ENCODE measurements at regions not wholly inside any gene's neighbourhood (a gene's known extent, or its start where the extent isn't known, plus 50 kb on each side); places are given as distances from the start of the nearest gene placed in this dataset.

DNA sequence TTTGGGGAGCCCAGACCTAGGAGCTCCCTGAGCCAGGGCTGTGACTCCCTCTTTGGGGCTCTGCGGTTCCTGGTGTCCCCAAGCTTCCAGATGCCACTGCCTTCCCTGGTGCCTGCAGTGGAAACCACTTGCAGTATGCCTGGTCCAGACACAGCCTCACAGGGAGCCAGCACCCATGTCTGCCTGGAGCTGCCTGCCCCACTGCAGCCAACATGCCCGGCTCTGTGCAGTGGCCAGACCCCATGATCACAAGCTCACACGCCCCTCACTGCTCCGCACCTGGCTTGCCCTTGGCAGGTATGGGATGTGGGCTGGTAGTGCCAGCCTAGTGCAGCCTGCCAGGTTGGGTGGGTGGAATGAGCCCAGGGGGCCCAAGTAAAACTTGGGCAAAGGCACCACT lies 644.8 kb downstream of the HTR1B start:
- Histone ChIP-seq H3K4me1 (ENCODE audit: insufficient read depth, low read length) (no peaks in the 10 kb centered on the region), H3K27me3 (ENCODE audit: control insufficient read depth in 1 of 2, insufficient read depth in 2 of 2, low read length in 2 of 2) (no peaks in the 10 kb centered on the region), H3K27ac (ENCODE audit: low read depth in 1 of 2, low read length in 2 of 2) (no peak overlapping the region), H3K4me3 (ENCODE audit: low read length) (no peak overlapping the region), H3K9me3 (ENCODE audit: control insufficient read depth in 1 of 2, insufficient read depth in 1 of 2, low read length in 2 of 2) (peaks cover 0 to 17% of the 10 kb centered on the region in 2 experiments), H3K36me3 (ENCODE audit: insufficient read depth, low read length) (no peaks in the 10 kb centered on the region)
- H3K36me3 Mint-ChIP-seq (ENCODE audit: low read depth), result no peaks in the 10 kb centered on the region
- intact Hi-C loops (cut with DNase I, micrococcal nuclease), result no loop called here
- POLR2A ChIA-PET, result no interaction called here
- H3K9me3 Mint-ChIP-seq, result peaks cover 7% of the 10 kb centered on the region
- no peaks in the 10 kb centered on the region for H3K4me1 Mint-ChIP-seq (ENCODE audit: low read depth)
- no peaks in the 10 kb centered on the region for H3K27me3 Mint-ChIP-seq
- no peak overlapping the region for H3K27ac Mint-ChIP-seq
- H3K4me3 Mint-ChIP-seq, result no peak overlapping the region
- TF ChIP-seq, protein P1, sequence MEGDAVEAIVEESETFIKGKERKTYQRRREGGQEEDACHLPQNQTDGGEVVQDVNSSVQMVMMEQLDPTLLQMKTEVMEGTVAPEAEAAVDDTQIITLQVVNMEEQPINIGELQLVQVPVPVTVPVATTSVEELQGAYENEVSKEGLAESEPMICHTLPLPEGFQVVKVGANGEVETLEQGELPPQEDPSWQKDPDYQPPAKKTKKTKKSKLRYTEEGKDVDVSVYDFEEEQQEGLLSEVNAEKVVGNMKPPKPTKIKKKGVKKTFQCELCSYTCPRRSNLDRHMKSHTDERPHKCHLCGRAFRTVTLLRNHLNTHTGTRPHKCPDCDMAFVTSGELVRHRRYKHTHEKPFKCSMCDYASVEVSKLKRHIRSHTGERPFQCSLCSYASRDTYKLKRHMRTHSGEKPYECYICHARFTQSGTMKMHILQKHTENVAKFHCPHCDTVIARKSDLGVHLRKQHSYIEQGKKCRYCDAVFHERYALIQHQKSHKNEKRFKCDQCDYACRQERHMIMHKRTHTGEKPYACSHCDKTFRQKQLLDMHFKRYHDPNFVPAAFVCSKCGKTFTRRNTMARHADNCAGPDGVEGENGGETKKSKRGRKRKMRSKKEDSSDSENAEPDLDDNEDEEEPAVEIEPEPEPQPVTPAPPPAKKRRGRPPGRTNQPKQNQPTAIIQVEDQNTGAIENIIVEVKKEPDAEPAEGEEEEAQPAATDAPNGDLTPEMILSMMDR (IDR thresholded peaks at IDR 0.05), result no peak
- ATAC-seq (ENCODE audit: poor library complexity) (no peak), DNase-seq (no peak)
- CTCF ChIA-PET, result no interaction called here

DNA sequence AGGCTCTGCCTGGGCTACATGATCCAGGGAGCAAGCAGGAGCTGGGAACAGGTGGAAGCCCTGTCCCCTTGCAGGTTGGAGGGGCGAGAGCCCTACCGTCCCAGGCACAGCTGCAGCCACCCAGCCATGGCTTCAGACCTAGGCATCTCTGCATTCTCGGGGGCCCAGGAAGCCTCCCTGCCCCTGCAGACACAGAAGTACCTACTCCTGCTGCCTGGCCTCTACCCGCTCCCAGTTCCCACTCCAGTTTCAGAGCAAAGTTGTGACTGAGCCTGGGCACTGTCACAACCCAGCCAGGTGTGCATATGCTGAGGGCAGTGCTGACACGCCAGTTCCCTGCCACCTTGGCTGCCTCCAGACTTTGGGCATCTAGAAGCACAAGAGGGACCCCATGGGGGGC lies 645.9 kb downstream of the HTR1B start:
- Histone ChIP-seq H3K27me3 (ENCODE audit: control insufficient read depth in 1 of 2, insufficient read depth in 2 of 2, low read length in 2 of 2) (no peaks in the 10 kb centered on the region), H3K27ac (ENCODE audit: low read depth in 1 of 2, low read length in 2 of 2) (no peak overlapping the region), H3K9me3 (ENCODE audit: control insufficient read depth in 1 of 2, insufficient read depth in 1 of 2, low read length in 2 of 2) (peaks cover 0 to 17% of the 10 kb centered on the region in 2 experiments), H3K4me3 (ENCODE audit: low read length) (no peak overlapping the region), H3K36me3 (ENCODE audit: insufficient read depth, low read length) (no peaks in the 10 kb centered on the region), H3K4me1 (ENCODE audit: insufficient read depth, low read length) (no peaks in the 10 kb centered on the region)
- POLR2A ChIA-PET, result no interaction called here
- peaks cover 2% of the 10 kb centered on the region for H3K9me3 Mint-ChIP-seq
- H3K27ac Mint-ChIP-seq, result no peak overlapping the region
- intact Hi-C loops (cut with DNase I, micrococcal nuclease), result no loop called here
- DNase-seq (no peak), ATAC-seq (ENCODE audit: poor library complexity) (no peak)
- H3K27me3 Mint-ChIP-seq, result no peaks in the 10 kb centered on the region
- H3K36me3 Mint-ChIP-seq (ENCODE audit: low read depth), result no peaks in the 10 kb centered on the region
- CTCF ChIA-PET, result no interaction called here
- TF ChIP-seq, protein P1 (IDR thresholded peaks at IDR 0.05), result no peak
- H3K4me1 Mint-ChIP-seq (ENCODE audit: low read depth), result no peaks in the 10 kb centered on the region
- no peak overlapping the region for H3K4me3 Mint-ChIP-seq

DNA sequence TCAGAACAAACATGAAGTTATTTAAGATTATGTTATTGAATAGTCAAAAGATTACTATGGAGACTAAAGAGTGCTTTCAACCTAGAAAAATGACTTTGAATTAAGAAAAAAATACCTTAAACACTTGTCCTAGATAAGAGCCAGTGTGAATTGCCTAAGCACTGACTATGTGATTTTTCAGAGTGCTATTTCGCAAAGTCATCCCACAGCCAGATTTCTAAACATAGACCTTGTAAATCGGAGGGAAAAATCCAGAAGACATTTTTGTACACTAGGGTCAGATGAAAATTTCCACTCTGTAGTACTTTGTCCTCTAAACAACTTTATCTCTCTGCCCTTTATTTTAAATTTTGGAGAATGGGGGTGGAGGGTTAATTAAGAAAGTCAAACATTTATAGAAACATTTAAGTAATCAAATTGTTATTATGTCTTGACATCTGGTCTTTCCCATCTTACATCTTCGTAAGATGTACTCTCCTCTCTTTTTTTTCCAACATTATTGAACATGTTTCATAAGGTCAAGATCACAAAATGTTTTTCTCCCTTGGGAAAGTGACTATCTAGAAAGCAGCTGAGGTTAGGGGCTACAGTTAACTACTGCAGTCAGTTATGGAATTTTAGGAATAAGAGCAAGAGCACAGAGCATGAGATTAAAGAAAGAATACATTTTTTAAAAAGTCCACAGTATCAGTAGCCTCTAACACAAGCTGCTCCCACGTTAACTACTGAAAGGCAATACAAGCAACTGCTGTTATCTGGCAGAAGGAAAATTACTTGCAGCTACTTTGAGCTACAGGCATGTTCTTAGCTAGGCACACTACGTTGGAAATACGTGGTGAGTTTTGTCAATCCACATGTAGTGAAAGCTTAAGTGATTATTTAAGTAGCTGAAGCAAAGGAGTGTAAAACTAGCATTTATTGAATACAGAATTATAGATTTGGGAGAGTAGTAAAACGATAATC lies 648.5 kb downstream of the HTR1B start:
- H3K36me3 Mint-ChIP-seq (ENCODE audit: low read depth), result no peaks in the 10 kb centered on the region
- H3K9me3 Mint-ChIP-seq, result peaks cover 4% of the 10 kb centered on the region
- intact Hi-C loops (cut with DNase I, micrococcal nuclease), result no loop called here
- ChIA-PET CTCF (interaction anchor here (0.6 kb wide), 1 partner anchor 10 kb away, joined by 3 read pairs; no protein-coding TSS in a partner anchor), POLR2A (no interaction called here)
- Histone ChIP-seq H3K27me3 (ENCODE audit: control insufficient read depth in 1 of 2, insufficient read depth in 2 of 2, low read length in 2 of 2) (no peaks in the 10 kb centered on the region), H3K9me3 (ENCODE audit: control insufficient read depth in 1 of 2, insufficient read depth in 1 of 2, low read length in 2 of 2) (peaks cover 0 to 24% of the 10 kb centered on the region in 2 experiments), H3K36me3 (ENCODE audit: insufficient read depth, low read length) (no peaks in the 10 kb centered on the region), H3K27ac (ENCODE audit: low read depth in 1 of 2, low read length in 2 of 2) (no peak overlapping the region), H3K4me1 (ENCODE audit: insufficient read depth, low read length) (no peaks in the 10 kb centered on the region), H3K4me3 (ENCODE audit: low read length) (no peak overlapping the region)
- DNase-seq (no peak), ATAC-seq (ENCODE audit: poor library complexity) (no peak)
- TF ChIP-seq, protein P1 (IDR thresholded peaks at IDR 0.05), result no peak
- no peak overlapping the region for H3K27ac Mint-ChIP-seq
- H3K4me3 Mint-ChIP-seq, result no peak overlapping the region
- H3K27me3 Mint-ChIP-seq, result no peaks in the 10 kb centered on the region
- no peaks in the 10 kb centered on the region for H3K4me1 Mint-ChIP-seq (ENCODE audit: low read depth)

Measured in CD4-positive, alpha-beta T cell (primary cell).